Activated gamma-delta T cell treated with Interleukin-2 at 50 U/mL for 16 hours (primary cell): ENCODE measurements at regions not wholly inside any gene's neighbourhood (a gene's known extent, or its start where the extent isn't known, plus 50 kb on each side); places are given as distances from the start of the nearest gene placed in this dataset.

Experiments used
- DNase-seq: peaks from one replicate; pipeline ENCODE4 v3.0.0-alpha.2; 2020

DNA sequence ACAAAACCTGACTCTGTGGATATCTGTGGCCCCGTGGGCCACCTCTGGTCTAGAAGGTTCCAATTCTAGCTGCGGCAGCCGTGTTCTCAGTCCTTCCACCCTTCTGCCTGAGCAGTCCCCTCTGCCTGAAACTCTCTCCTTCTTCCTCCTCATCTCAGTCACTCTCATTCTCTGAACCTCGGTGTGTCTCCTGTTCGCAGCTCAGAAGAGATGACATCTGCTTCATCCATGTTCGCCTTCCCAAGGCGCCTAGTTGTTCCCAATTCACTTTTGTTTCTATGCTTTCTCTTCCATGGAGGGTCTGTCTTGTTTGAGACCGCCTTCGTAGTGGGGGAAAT is 95.5 kb downstream of the CEBPB start:
- DNase-seq: no peak

DNA sequence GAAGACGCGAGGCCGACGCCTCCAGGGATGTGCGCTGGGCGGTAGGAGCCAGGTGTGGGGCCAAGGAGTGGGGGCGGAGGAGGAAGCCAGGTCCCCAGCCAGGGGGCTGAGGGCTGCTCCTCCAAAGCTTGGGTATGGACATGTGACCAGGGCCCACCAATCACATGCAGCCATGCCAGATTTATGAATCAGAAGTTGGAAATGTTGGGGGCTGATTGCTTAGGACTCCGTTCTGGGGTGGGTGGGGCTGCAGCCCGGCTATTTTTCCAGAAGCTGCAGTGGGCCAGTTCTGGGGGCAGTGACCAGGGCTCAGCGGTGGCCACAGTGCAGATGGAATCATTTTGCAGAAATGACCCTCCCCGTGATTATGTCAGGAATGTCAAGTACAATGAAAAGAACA is 96.0 kb downstream of the CEBPB start:
- DNase-seq: no peak

DNA sequence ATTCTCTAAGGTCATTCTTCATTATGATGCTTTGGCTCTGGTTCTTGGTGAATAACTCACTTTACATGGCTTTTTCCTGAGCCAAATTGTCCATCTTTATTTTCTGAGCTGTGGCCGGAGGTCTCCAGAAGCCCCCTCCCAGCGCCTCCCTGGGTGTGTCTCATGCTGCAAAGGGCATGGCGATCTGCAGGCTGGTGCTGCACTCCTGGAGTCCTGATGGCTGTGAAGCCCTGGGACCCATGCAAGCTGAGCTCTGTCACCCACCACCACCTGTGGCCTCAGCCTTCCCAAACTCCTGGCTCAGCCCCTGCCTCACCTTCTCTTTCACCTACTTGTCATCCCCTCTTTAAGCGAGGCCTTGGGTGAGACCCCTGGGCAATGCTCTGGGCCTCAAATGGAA is 96.9 kb downstream of the CEBPB start:
- no peak for DNase-seq

DNA sequence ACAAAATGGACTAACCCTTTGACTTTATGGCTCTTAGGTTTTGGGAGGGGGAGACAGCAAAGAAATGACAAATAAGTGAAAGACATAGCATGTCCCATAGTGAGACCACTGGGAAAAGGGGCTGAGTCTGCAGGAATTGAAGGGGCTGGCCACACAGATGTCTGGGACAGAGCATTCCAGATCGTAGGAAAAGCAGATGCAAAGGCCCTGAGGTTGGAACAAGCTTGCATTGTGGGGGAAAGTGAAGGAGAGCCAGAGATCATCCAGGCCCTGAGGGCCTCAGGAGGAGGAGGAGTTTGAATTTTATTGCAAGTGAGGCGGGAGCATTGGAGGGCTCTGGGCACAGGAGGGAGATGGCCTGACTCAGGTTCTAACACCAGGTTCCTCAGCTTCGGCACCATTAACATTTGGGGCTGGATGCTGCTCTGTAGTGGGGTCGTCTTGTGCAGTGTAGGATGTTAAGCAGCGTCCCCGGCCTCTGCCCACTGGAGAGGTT is 97.5 kb downstream of the CEBPB start:
- no peak for DNase-seq

DNA sequence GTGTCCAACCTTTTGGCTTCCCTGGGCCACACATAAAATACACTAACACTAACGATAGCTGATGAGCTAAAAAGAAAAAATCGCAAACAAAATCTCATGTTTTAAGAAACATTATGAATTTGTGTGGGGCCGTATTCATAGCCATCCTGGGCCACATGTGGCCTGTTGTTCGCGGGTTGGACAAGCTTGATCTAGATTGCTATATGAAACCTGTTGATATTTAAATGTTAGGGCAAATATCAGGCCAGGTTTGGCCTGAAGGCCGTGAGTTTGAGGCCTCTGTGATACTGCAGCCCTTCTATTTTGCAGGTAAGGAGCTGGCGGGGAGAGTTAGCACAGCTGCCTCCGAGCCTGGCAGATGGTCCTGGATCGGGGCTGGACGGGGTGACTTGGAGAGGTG is 99.0 kb downstream of the CEBPB start:
- no peak for DNase-seq

DNA sequence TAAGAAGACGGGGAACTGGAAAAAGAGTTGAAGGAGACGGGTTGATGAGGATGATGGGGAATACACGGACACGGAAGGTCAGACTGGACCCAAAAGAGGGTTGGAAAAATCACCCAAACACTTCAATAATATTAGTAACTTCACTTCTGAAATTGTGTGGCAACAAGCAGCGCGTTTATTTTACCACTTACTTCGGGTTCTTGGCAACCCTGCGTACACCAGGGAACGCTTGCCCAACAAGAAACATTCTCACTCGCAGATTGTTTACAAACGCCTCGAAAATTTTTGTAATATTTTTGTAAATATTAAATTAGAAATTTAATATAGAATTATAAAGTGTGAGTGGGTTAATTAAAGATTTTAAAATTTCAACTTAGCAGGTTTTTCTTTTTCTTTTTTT is 99.5 kb downstream of the CEBPB start:
- DNase-seq: no peak

DNA sequence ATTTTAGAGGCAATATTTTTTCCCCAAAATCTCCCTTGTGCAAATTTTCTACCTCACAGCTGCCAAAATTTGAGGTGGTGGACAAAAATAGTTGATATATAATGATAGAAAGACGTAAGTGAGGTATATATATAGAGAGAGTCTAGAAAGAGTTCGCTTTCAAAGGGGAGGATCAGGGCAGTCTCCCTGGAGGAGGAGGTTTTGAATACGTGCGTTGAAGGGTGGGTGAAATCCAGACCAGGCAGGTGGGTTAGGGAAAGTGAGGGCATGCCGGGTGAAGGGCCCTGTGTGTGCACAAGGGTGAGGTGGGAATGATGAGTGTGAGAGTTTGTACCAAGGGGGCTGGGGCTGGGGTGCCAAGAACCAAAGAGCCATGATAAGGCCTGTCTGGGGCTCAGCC is 100.2 kb downstream of the CEBPB start:
- DNase-seq: no peak

DNA sequence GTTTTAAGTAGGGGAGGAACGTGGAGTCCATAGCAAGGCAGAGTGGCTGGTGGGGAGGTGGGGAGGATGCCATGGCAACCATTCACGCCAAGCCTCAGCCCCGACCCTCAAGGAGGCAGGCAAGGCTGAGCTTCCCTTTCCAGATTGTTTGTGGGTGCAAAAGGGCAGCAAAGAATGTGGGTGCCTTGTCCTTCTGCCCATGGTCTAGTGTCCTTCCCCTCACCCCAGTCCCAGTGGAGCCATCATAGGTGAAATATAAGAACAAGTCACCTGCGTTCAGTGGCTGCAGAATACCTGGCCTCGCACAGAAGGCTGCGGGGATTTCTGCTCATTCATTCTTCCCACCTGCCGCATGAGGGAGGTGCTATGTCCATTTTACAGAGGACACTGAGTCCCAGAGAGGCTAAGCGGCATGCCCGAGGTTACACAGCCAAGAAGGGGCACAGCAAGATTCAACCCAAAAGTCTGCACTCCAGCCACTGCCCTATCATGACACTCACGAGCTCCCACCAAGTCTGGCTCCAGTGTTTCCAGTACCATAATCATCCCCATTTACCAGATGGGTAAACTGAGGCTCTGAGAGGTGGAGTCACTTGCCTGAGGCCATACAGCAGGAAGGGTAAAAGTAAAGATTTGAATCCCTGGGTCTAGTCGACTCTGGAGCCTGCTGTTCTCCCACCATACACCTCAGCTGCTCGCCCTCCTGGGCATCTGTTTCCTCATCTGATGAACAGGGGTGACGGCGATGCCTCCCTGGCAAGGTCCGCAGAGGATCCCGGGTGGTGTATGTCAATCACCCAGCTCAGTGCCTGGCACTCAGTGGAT is 100.8 kb downstream of the CEBPB start:
- DNase-seq: no peak

DNA sequence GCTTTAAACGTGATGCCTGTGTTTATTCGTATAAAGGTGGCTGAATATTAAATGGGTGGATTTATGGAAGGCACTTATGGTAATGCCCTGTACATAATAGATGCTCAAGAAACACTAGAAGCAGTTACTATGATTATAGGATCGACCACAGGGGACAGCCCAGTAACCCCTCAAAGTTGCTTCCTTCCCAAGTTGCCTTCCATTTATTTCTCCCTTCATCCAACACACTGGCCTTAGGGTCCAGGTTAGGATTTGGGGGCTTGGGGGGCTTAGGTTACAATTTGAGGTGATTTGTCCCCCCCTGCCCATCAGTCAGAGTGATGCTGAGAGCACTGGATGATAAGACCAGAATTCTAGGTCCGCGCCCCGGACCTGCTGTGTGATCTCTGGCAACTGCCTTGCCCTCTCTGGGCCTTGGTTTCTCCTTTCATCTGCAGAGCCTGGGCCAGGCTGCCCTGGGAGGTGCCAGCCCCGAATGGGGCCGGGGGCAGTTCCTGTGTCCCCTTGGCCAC is 101.5 kb downstream of the CEBPB start:
- no peak for DNase-seq

DNA sequence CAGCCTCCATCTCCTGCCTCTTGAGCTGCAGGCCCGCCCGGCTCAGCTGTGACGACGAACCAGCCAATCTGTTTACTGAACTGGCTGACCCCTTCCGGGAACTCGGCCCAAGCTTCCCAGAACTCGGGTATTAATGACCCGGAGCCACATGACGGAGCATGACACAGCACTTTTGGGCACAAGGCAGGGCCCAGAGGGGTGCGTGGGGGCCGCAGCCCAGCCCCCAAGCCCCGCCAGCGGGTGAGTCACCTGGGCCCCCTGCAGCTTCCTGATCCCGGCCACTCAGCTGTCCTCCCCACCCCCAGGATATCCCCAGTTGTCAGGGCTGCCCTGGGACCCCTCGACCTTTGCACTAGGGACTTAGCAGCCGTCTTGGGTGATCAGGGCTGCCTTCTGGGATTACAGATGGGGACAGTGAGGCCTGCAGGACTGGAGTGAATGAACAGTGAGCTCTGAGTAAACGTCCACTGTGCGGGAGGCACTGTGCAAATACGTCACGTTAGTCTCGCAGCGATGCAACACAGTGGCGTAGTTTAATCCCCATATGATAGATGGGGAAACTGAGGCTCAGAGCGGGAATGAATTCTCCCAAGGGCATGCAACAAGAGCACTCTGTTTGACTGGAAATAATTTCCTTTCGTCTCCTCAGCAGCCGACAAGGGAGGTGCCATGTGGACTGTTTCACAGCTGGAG is 102.1 kb downstream of the CEBPB start:
- DNase-seq: no peak

DNA sequence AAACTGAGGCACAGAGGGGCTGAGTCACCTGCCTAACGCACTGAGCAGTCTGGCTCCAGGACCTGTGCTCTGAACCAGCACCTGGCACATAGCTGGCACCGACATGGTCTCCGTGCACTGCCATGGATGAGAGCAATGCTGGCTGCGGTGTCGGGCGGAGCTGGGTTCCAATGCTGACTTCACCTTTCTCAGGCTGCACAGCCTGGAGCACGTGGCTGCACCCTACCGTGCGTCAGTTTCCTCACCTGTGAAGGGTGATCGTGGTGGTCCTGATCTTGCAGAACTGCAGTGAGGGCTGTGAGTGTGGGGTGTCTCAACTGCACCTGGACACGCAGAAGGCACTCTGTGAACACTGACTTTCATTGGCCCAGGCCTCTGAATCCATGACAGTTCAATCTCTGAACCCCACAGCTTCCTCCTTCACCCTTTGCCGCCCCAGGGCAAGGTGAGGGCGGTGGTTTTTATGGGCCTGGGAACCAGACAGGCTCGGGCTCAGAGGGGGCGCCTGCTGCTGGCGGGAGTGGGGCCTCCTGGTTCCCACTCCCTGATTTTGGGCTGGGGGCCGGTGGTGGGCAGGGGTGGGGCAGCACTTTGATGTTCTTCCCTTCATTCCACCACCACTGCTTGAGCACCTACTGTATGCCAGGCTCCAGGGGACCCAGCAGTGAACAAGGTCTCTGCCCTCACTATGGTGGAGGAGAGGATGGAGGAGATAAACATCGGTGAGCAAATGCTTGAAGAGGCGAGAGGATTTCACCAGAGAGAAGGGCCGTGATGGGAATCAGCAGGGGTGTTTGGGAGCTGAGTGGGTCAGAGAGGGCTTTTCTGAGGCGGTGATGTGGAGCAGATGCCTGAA is 102.9 kb downstream of the CEBPB start:
- DNase-seq: no peak

DNA sequence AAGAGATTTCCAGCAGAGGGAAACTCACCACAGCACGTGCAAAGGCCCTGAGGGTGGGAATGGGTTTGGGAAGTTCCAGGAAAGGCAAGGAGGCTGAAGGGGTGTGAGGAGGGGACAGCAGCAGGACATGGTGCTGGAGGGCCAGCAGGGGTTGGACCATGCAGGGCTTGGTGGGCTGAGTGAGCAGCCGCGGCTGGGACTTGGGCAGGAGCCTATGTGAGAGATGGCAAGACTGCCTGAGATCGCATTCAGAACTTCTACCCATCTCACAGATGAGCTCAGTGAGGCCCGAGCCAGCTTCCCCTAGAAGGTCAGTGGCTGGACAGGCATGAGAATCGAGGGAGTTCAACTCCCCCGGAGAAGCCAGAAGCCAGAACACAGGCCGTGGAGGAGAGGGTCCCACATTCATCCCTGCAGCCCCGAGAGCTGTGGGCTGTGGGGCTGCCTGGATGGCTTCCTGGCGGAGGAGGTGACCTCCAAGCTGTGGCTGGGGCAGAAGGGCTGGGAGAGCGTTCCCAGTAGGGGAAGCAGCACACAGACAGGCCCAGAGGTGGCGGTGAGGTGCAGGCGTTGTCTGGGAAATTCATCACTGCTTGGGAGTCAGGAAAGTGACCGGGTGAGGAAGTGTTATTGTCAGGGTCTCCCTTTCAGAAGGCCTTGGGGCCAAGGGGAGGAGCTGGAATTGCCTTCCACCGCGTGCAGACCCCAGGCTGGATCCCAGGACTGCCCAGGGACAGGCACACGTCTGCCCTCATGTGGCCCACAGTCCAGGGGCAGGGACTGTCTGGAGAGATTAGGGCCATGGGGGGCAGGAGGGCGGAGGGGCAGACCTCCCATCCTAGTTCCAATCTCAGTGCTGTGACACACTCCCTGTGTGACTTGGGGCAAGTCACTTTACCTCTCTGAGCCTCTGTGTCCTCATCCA is 103.8 kb downstream of the CEBPB start:
- no peak for DNase-seq

DNA sequence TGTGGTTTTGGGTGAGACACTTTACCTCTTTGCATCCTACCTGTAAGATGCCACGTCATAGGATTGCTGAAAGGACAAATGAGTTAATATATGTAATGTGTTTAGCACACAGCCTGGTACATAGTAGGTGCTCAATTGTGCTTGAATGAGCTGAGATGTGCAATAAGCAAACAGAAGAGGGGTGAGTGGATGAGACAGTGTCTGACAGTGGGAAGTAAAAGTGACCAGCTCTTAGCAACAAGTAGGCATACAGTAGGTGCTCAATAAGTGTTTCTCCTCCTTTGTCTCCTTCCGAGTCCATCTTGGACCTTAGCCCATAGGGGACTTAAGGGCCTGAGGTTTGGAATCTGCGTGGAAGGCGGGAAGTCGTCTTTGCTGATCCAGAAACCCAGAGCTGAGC is 104.7 kb downstream of the CEBPB start:
- no peak for DNase-seq

DNA sequence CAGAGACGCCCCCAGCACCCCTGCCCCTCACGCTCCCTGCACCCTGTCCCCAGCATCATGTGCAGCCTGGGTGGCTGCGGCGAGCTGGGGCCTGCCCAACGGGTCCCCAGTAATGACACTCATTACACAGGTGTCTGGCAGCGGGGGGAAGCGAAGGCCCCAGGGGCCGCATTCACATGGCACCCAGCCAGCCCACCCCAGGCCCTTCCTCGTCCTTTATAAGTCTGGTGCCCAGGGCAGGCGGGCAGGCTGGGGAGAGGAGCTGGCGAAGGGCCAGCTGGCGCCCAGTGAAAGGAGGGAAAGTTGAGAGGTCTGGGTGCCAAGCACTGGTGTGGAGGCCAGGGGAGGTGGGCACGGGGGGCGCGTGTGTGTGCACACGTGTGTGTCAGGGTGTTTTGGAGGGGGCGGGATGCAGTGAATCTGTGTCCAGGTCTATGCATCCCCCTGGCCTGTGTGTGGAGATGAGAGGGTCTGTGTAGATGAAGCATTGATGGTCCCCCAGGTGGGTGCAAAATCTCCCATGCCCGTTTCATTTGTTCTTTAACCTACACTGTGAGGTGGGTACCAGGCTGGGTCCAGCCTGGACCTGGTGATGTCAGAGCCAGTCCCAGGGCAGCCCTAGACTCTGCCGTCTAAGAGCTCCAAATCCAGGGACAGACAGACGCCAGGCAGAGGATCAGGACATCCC is 105.3 kb downstream of the CEBPB start:
- DNase-seq: no peak

DNA sequence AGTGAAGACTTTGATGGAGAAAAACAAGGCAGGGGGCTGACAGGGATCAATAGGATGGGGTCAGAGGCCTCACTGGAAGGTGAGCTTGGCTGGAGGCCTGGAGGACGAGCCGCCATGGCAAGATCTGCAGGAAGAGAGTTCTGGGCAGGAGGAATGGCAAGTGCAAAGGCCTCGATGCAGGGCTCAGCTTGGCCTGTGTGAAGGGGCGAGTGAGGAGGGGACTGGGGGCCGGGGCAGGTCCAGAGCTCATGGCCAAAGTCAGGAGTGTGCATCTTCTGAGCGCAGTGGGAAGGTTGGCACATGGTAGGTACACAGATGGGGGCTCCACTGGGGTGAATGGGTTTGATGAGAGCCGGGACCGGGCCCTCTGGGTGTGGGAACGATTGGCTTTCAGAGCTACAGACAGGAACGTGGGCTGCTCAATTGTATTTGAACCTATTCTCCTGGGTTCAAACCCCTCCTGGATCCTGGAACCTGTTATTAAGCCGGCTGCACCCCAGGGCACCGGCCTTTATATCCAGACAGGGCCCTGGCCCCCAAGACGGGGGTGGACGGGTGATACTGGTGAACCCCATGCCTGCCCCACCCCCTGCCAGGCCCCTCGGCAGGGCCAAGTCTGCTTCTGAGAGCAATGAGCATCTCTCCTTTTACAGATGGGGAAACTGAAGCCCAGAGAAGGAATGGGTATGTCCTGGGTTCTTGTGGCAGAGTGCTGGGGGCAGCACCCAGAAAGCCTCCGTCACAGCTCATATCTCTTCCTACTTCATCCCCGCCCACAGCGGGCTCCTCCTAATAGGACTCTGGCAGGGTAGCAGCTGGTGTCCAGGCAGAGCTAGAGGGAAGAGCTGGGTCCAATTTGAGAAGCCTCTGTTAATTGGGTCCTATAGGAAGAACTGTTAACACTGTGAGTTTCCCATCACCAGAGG is 106.1 kb downstream of the CEBPB start:
- no peak for DNase-seq

DNA sequence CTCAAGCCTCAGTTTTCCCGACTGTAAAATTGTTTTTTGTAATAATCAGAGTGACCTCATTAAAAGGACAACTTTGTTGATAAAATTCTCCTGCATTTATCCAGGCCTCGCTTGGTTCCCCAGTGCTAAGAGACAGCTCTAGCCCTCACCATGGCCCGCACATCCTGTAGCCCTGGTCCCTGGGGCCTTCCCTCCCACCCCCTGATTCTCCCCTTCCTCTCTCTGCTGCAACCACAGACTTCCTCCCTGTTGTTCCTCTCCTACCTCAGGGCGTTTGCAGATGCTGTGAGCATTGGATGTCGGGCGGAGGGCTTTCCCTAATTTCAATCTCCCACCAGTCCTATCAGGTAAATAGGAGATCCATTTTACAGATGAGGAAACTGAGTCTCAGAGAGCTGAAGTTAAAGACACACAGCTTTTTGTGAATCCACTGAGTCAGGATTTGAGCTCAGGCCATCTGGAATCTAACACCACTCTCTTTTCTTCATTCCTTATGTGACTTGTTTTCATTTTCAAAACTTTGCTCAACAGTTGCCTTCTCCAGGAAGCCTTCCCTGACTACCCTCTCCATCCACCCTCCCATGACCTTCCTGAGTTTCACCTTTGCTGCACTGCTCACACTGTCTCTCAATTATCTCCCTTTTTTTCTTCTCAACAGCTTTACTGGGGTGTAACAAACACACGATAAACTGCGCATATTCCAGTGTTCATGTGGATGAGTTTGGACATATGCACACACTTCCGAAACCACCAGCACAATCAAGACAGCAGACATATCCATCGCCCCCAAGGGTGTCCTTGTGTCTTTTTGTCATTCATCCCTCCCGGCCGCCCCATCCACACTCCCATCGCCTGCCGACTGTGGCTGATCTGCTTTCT is 107.1 kb downstream of the CEBPB start:
- no peak for DNase-seq

DNA sequence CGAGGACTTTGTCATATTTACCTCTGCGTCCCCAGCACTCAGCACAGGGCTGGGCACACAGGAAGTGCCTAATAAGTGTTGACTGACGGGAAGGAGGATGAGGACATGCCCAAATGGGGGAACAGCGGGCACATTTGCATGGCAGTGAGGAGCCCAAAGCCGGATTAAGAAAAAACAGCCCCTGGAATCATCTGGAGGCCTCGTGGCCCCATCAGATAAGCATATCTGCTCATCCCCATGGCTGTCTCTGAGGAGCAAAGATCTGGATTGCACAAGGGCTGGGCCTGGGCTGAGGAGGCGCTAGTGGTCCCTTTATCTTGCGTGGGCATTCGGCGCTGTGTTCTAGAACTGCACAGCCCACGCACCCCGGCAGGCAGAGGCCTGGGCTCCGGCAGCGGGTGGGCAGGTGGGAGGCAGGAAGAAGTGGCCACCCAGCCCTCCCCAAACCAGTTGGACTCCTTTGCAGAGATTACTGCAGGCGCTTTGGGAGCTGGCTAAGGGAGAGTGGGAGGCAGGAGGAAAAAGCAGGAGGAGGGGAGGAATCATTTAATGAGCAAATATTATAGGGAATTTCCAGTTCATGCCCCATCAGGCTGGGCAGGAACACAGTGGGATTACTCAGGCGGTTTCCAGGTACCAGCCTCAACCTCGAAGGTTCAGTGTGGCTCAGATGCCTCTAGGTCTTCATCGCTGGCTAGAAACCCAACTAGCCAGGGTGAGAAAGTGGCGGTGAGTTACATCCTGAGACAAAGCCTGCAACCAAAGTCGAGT is 108.1 kb downstream of the CEBPB start:
- DNase-seq: no peak

DNA sequence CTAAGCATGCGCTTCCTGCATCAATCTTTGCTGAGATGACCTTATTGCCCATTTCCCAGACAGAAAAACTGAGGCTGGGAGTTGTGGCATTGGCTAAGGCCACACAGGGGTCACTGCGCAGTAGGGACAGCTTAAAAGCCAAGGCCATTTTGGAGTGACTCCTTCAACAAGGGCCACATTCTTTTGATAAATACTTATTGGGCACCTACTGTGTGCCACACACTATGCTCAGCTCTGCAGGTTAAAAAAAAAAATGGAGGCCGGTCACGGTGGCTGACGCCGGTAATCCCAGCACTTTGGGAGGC is 108.6 kb downstream of the CEBPB start:
- no peak for DNase-seq

DNA sequence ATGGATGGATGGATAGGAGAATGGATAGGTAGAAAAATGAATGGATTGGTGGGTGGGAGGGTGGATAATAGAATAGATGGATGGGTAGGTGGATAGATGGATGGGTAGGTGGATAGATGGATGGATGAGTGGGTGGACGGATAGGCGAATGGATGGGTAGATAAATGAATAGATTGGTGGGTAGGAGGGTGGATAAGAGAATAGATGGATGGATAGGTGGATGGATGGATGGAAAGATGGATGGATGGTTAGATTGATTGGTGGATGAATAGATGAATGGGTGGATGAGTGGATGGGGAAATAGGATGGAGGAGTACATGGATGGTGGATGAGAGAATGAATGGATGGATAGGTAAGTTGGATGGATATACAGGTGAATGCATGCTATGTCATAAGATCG is 110.5 kb downstream of the CEBPB start:
- no peak for DNase-seq
